Vagina (tissue), 2 donors: ENCODE measurements at regions not wholly inside any gene's neighbourhood (a gene's known extent, or its start where the extent isn't known, plus 50 kb on each side); places are given as distances from the start of the nearest gene placed in this dataset.

Experiments
- POLR2AphosphoS5 ChIP-seq, 2 donors: sonication (generic); formaldehyde crosslinking; IDR thresholded peaks; one replicate each; pipeline ENCODE4 v1.9.0; 2017; ENCODE audit warnings: antibody characterized with exemption in 2 of 2, mild to moderate bottlenecking in 2 of 2, low read depth in 1 of 2; ENCODE audit not compliant: insufficient read depth in 1 of 2
- TF ChIP-seq, protein P1 (sequence below), 3 experiments: fragments of 450-650 bp in 2 of 3; fragments of 200-600 bp in 1 of 3; sonication (generic) in 1 of 3; IDR thresholded peaks; one replicate each; pipeline ENCODE4 v1.5.1; 2017 to 2019; ENCODE audit warnings: antibody characterized with exemption in 3 of 3, mild to moderate bottlenecking in 2 of 3, moderate library complexity in 2 of 3

DNA sequence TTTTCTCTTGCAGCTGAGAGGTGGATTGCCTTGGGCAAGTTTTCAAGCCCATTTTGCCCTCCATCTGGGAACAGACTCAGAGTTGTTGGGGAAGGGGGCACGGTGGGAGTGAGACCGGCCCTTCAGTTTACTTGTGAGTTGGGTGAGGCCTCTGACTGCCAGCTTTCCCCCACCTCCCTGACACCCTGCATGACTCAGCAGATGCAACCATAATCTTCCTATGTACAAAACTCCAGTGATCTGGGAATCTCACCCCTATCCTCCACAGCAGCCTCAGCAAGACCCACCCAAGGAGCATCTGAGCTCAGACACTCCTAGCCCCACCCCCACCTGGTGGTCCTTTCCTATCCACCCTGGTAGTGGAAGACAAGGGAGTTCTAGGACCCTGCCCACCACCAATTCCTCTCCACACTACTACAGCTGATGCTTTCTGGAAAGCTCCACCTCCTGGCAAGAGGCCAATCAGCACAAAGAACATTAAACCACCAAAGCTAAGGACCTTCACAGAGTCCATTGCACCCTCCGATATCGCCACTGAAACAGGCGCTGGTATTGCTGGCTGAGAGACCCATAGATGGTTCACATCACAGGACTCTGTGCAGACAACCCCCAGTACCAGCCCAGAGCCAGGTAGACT, 99.4 kb upstream of the STK26 start:
- TF ChIP-seq, protein P1, sequence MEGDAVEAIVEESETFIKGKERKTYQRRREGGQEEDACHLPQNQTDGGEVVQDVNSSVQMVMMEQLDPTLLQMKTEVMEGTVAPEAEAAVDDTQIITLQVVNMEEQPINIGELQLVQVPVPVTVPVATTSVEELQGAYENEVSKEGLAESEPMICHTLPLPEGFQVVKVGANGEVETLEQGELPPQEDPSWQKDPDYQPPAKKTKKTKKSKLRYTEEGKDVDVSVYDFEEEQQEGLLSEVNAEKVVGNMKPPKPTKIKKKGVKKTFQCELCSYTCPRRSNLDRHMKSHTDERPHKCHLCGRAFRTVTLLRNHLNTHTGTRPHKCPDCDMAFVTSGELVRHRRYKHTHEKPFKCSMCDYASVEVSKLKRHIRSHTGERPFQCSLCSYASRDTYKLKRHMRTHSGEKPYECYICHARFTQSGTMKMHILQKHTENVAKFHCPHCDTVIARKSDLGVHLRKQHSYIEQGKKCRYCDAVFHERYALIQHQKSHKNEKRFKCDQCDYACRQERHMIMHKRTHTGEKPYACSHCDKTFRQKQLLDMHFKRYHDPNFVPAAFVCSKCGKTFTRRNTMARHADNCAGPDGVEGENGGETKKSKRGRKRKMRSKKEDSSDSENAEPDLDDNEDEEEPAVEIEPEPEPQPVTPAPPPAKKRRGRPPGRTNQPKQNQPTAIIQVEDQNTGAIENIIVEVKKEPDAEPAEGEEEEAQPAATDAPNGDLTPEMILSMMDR (IDR thresholded peaks at IDR 0.05), result no peak
- TF ChIP-seq POLR2AphosphoS5 (IDR thresholded peaks at IDR 0.05; ENCODE audit: insufficient read depth in 1 of 2, low read depth in 1 of 2), result no peak
